NCI-H1417 treated with DMSO at 0.1 percent for 48 hours (cell line): ENCODE measurements at regions not wholly inside any gene's neighbourhood (a gene's known extent, or its start where the extent isn't known, plus 50 kb on each side); places are given as distances from the start of the nearest gene placed in this dataset.
"Not testable (repeated sequence)": the region's sequence is repeated elsewhere in the genome, so short reads cannot be mapped to it uniquely, and the experiment has no call there.

Source experiments
- DNase-seq: peaks from one replicate; lab custom pipeline; 2025; lab: John Stamatoyannopoulos, UW

DNA sequence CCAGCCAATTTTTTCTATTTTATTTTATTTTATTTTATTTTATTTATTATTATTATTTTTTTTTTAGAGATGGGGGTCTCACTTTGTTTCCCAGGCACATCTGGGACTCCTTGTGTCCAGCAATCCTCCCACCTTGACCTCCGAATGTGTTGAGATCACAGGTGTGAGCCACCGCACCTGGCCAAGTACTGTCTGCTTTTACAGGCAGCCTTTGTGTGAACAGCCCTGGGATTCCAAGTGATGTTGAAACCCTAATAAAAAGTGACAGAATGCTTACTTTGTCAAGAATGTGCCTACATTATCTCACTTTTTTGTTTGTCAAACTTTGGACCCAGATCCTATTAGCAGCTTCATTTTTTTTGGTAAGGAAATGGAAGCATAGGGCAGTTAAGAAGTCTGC lies 220.1 kb upstream of the EDNRB start:
- DNase-seq = no peak

DNA sequence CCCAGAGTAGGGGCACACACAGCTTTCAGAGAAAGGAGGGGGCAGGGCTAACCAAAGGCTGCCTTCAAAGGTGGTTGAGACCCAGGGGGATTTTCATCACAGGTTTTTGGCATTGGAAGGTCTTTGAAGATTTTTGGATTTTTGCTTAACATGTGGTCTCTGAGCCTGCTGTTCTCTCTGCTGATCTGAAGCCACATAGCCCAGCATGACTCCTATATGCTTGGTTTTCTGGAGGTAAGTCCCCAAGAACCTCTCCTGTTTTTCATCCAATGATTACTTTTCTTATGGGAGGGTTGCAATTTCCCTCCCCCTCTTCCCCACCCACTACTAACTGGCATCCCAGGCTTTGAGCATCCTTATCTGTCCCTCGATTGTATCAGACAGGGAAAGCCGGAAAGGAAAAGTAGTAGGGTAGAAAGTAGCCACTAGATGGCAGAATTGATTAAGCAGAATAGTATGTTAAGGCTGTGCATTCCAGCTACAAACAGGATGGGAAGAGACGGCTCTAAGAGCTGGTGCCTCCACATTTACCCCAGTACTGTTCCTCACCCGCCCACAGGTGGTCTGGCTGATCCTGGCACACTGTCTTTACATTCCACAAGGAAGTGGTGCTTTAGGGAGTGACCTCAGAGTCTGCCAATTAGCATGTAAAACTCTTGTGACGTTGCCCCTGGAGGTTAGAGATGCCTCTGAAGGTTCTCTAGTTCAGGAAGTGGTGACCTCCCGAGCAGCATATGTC lies 218.9 kb upstream of the EDNRB start:
- DNase-seq = peak; percentile 84

DNA sequence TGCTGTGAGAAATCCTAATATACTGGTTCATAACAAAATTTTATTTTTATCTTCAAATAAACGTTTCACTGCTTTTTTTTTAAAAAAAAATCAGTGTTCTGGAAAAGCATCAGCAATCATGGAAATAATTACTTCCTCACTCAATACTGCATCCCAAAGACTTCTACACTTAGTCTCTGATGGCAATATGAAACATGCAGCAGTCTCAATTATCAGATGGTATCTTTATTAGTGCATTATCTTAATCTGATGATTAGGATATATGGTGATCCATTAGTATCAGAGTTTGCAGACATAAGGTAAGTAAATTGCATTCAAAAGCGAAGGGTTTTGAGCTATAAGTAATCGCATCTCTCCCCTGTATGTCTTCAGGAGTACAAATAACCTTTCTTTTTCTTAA lies 218.3 kb upstream of the EDNRB start:
- no peak for DNase-seq

- DNase-seq = no peak
Observed at GRCh38 chr13:78133511-78133910, 214.9 kb upstream of the EDNRB start.

DNA sequence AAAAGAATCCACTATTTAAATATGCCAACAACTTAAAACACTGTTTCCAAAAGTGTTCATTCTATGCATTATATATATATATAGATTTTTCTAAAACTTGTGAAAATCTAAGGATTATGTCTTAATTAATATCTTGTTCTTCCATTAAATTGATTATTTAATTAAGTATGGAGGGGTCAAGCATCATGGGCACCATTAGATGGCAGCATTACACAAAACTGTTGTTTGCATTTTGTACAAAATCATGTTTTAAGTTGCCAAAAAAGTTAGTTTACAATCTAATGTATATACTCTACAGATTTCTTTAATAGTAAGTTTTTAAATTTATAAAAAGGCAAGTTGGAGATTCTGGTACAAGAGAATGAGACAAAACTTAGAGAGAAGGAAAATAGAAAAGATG lies 213.2 kb upstream of the EDNRB start:
- DNase-seq = no peak

DNA sequence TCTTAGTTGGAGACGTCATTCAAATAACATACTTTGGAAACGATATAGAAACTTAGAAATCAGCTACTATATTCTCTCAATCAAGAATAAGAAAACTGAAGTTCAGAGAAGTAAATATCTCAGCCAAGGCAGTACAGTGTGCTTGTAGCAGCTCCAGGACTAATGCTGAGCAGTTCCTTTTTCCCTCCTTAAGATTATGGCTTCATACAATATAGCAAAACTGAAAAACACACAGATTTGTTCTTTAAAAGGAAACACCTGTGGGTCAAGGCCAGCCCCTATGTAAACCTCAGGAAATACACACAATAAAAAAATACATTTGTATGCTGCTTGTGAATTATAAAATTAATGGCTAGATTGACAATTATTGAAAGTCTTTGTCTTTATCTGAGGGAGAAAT lies 212.7 kb upstream of the EDNRB start:
- DNase-seq = no peak

- DNase-seq = no peak
Observed at GRCh38 chr13:78129823-78130222, 211.2 kb upstream of the EDNRB start.

DNA sequence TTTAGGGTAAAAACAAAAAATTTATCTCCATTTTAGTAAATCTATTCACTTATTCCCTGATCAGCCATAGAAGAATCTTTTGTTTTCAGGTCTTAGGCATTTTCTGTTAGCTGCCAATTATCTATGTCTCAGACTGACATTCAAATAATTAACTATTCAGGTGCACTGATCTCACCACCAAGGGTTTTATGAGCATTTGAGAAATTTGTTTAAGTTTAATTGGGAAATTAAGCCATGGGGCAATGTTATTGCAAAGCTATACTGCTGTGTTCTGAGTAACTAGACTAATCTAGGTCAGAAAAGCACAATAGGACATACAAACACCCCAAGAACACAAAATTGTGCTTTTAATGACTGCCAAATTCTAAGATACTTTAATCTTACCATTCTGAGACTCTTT lies 210.7 kb upstream of the EDNRB start:
- DNase-seq = no peak

GRCh38 chr13:78121459-78122348 lies 203.1 kb upstream of the EDNRB start:
- peak; percentile 48 for DNase-seq

DNA sequence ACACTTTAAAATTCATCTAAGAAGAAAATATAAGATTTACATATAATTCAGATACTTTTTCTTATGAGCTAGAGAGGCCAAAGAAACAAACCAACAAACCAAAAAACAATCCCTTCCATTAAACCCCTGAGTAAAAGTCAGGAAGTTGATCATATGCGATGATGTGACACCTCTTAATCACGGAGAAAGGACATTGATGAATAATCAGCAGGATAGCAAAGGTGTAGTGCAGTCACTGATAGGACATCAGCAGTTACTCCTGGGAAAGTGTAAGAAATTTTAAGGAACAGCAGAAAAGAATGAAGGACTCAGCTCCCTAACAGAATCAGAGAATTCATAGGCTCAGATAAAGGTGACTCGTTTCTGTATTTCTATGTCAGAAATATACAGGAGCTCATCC lies 202.4 kb upstream of the EDNRB start:
- DNase-seq = no peak

- DNase-seq = not testable (repeated sequence)
Observed at GRCh38 chr13:78120144-78120543, 201.5 kb upstream of the EDNRB start.

DNA sequence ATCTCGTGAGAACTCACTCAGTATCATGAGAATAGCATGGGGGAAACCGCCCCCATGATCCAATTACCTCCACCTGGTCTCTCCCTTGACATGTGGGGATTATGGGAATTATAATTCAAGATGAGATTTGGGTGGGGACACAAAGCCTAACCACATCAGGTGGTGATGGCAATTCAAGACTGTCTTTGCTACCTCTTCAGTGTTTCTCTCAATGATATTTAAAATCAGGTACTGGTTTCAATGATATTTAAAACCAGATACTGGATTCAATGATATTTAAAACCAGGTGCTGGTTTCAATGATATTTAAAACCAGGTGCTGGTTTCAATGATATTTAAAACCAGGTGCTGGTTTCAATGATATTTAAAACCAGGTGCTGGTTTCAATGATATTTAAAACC lies 198.4 kb upstream of the EDNRB start:
- DNase-seq = not testable (repeated sequence)

DNA sequence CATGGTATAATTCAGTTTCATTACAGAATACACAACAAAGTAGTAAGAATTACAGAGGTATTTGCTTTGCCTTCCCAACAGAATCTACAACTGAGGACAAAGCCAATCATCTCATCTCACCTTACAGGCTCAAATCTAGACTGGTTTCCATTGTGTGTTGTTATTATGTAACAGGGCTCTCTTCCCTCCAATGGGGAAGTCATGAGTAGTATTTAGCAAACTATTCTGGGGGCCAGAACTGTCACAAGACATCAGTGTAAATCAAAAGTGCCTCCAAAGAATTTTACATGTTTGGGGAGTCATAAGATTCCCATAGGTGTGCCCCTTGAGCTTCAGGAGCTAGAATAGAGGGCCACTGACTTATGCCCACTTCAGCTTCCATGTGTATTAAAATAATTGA lies 187.0 kb upstream of the EDNRB start:
- DNase-seq = no peak

- DNase-seq = no peak
Observed at GRCh38 chr13:78103936-78104335, 185.3 kb upstream of the EDNRB start.

GRCh38 chr13:78102741-78103140 lies 184.1 kb upstream of the EDNRB start:
- no peak for DNase-seq

DNA sequence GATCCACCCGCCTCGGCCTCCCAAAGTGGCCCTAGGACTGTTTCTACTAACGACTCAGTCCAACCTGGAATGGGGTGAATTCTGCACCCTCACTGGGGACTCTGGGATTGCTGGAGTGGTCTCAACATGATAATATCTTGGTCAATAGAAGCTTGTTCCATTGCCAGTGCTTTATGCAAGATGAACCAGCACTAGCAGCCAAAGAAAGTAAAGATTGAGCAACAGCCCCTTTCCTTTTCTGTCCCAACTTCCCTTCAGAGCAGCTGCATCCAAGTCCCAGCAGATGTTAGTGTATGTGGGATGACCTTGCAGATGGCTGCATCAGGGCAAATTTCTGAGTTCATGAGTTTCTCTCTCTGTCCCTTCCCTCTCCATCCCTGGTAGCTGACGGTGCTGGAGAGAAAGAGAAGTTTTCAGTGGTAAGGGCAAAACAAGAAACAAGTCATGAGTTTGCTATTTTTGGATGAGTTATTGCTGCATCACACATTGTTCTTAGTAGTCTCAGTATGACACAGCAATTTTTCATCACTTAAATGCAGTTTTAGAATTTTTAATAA lies 183.6 kb upstream of the EDNRB start:
- no peak for DNase-seq

- no peak for DNase-seq
Observed at GRCh38 chr13:78100486-78100885, 181.9 kb upstream of the EDNRB start.

- no peak for DNase-seq
Observed at GRCh38 chr13:78098249-78098648, 179.6 kb upstream of the EDNRB start.

GRCh38 chr13:78096221-78096620 lies 177.6 kb upstream of the EDNRB start:
- DNase-seq = no peak

DNA sequence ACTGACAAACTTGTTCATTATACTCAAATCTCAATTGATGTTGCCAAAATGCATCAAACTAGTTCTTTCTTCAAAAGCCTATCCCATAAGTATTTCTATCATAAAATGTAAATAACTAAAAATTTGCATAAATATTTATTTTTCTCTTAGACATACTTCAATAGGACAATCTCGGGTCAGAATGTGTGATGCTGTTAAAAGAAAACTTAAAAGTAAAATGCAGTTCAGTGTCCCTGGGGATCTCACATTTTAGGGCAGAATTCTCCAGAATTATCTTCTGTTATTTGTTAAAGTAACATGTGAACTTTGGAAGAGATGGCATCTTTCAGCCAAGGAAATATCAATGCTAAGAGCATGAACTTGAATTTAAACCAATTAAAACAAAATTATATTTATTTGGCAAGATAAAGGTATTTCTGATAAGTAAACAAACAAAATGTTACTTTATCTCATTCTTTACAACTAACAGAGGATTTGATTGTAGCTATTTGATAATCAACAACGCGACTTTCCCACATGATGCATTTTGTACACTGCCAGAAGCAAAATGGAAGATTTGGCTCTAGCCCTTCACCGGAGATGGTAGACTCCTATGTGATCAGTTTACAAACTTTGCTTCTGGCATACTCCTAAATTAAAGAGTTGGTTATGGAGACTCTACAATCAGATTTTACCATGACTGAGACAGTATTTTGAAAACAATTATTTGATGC lies 169.5 kb upstream of the EDNRB start:
- no peak for DNase-seq

- DNase-seq = no peak
Observed at GRCh38 chr13:78085434-78086225, 167.0 kb upstream of the EDNRB start.

GRCh38 chr13:78084401-78084800 lies 165.8 kb upstream of the EDNRB start:
- no peak for DNase-seq
